Karpas-422 (cell line): ENCODE measurements at regions not wholly inside any gene's neighbourhood (a gene's known extent, or its start where the extent isn't known, plus 50 kb on each side); places are given as distances from the start of the nearest gene placed in this dataset.
A peak's percentile ranks its signal among the peaks of the same experiment; 100 is the strongest.

Source experiments
- DNase-seq: peaks from one replicate; pipeline ENCODE4 v3.0.0-alpha.2; 2015
- H2AFZ ChIP-seq: fragments of 200-600 bp; sonication (generic); 2 replicates; pipeline ENCODE4 v1.6.1; 2014; ENCODE audit warnings: antibody characterized with exemption, low read length, mixed read lengths
- H3K27ac ChIP-seq: fragments of 200-600 bp; sonication (generic); 2 replicates; pipeline ENCODE4 v1.5.1; 2014; ENCODE audit warnings: mild to moderate bottlenecking, low read length, moderate library complexity
- H3K27me3 ChIP-seq: fragments of 200-600 bp; sonication (generic); 2 replicates; pipeline ENCODE4 v1.6.1; 2014; ENCODE audit warnings: low read length, mixed read lengths
- H3K36me3 ChIP-seq: fragments of 200-600 bp; sonication (generic); 2 replicates; pipeline ENCODE4 v1.6.1; 2014; ENCODE audit warnings: low read length, mixed read lengths; ENCODE audit not compliant: insufficient read depth
- H3K4me1 ChIP-seq: fragments of 200-600 bp; sonication (generic); 2 replicates; pipeline ENCODE4 v1.6.1; 2014; ENCODE audit warnings: mild to moderate bottlenecking, low read length, mixed read lengths
- H3K4me2 ChIP-seq: fragments of 200-600 bp; sonication (generic); 2 replicates; pipeline ENCODE4 v1.6.1; 2014; ENCODE audit warnings: low read length, low read depth, mild to moderate bottlenecking; ENCODE audit not compliant: poor library complexity, severe bottlenecking
- H3K4me3 ChIP-seq: fragments of 200-600 bp; sonication (generic); 2 replicates; pipeline ENCODE4 v1.5.1; 2014; ENCODE audit warnings: mild to moderate bottlenecking, antibody characterized with exemption, low read length, mixed read lengths
- H3K79me2 ChIP-seq: fragments of 200-600 bp; sonication (generic); 2 replicates; pipeline ENCODE4 v1.6.1; 2014; ENCODE audit warnings: mild to moderate bottlenecking, low read length, mixed read lengths
- H3K9ac ChIP-seq: fragments of 200-600 bp; sonication (generic); 2 replicates; pipeline ENCODE4 v1.6.0; 2014; ENCODE audit warnings: low read length
- H3K9me2 ChIP-seq: fragments of 200-600 bp; sonication (generic), shearing (Covaris generic); replicated peaks from 2 replicates; pipeline ENCODE4 v1.6.0; 2014; ENCODE audit warnings: mild to moderate bottlenecking, low read length, moderate library complexity; ENCODE audit not compliant: insufficient read depth
- H3K9me3 ChIP-seq: fragments of 300-700, 200-600 bp; sonication (generic); 2 replicates; pipeline ENCODE4 v1.6.1; 2014; ENCODE audit warnings: low read length, mixed read lengths
- H4K20me1 ChIP-seq: fragments of 200-600 bp; sonication (generic); 2 replicates; pipeline ENCODE4 v1.6.1; 2014; ENCODE audit warnings: mild to moderate bottlenecking, antibody characterized with exemption, low read length, low read depth; ENCODE audit not compliant: insufficient read depth

- Histone ChIP-seq H3K4me1 (peaks cover 59% of the 10 kb centered on the region), H3K27me3 (no peaks in the 10 kb centered on the region), H3K4me2 (no peak overlapping the region)
These were observed 80.7 kb downstream of the SDC1 start for GRCh38 chr2:20144196-20144595.

GRCh38 chr2:20143263-20143662 lies 81.7 kb downstream of the SDC1 start:
- no peak overlapping the region for H3K27ac ChIP-seq
- peaks cover 59% of the 10 kb centered on the region for H3K4me1 ChIP-seq
- no peak overlapping the region for H3K9ac ChIP-seq
- H4K20me1 ChIP-seq = no peaks in the 10 kb centered on the region
- no peak overlapping the region for H2AFZ ChIP-seq
- H3K36me3 ChIP-seq = no peaks in the 10 kb centered on the region
- H3K9me2 ChIP-seq = no peaks in the 10 kb centered on the region
- no peak for DNase-seq
- no peaks in the 10 kb centered on the region for H3K9me3 ChIP-seq
- H3K4me2 ChIP-seq = no peak overlapping the region
- no peaks in the 10 kb centered on the region for H3K27me3 ChIP-seq
- no peak overlapping the region for H3K4me3 ChIP-seq
- H3K79me2 ChIP-seq = no peaks in the 10 kb centered on the region

More at GRCh38 chr2:20144196-20144595, 80.7 kb downstream of the SDC1 start:
- Histone ChIP-seq H3K9ac (no peak overlapping the region), H3K9me2 (no peaks in the 10 kb centered on the region), H3K36me3 (no peaks in the 10 kb centered on the region), H3K9me3 (no peaks in the 10 kb centered on the region), H2AFZ (no peak overlapping the region), H3K27ac (no peak overlapping the region), H3K79me2 (no peaks in the 10 kb centered on the region), H3K4me3 (no peak overlapping the region), H4K20me1 (no peaks in the 10 kb centered on the region)
- DNase-seq = no peak

- Histone ChIP-seq H3K27me3 (no peaks in the 10 kb centered on the region), H4K20me1 (no peaks in the 10 kb centered on the region), H3K4me2 (no peak overlapping the region), H3K36me3 (no peaks in the 10 kb centered on the region), H3K4me1 (peaks cover 58% of the 10 kb centered on the region), H3K4me3 (no peak overlapping the region), H3K27ac (no peak overlapping the region), H3K9me3 (no peaks in the 10 kb centered on the region), H3K9me2 (no peaks in the 10 kb centered on the region), H2AFZ (no peak overlapping the region), H3K9ac (no peak overlapping the region), H3K79me2 (no peaks in the 10 kb centered on the region)
- DNase-seq = no peak
These were observed 83.1 kb downstream of the SDC1 start for GRCh38 chr2:20141806-20142205.

- no peak overlapping the region for H3K4me3 ChIP-seq
- no peaks in the 10 kb centered on the region for H3K9me2 ChIP-seq
- no peak overlapping the region for H2AFZ ChIP-seq
- H3K27ac ChIP-seq = no peak overlapping the region
- H3K36me3 ChIP-seq = no peaks in the 10 kb centered on the region
- peaks cover 58% of the 10 kb centered on the region for H3K4me1 ChIP-seq
- H4K20me1 ChIP-seq = no peaks in the 10 kb centered on the region
- no peaks in the 10 kb centered on the region for H3K79me2 ChIP-seq
- H3K9ac ChIP-seq = no peak overlapping the region
- no peaks in the 10 kb centered on the region for H3K9me3 ChIP-seq
- H3K27me3 ChIP-seq = no peaks in the 10 kb centered on the region
- no peak for DNase-seq
- no peak overlapping the region for H3K4me2 ChIP-seq
These were observed 83.7 kb downstream of the SDC1 start for GRCh38 chr2:20141056-20141762.

GRCh38 chr2:20140321-20141055 lies 84.4 kb downstream of the SDC1 start:
- no peak for DNase-seq
- H3K27ac ChIP-seq = no peak overlapping the region
- no peaks in the 10 kb centered on the region for H3K9me2 ChIP-seq
- H3K4me3 ChIP-seq = no peak overlapping the region
- H3K9ac ChIP-seq = no peak overlapping the region
- H3K36me3 ChIP-seq = no peaks in the 10 kb centered on the region
- no peaks in the 10 kb centered on the region for H3K79me2 ChIP-seq
- no peaks in the 10 kb centered on the region for H3K27me3 ChIP-seq
- H3K9me3 ChIP-seq = no peaks in the 10 kb centered on the region
- H3K4me2 ChIP-seq = no peak overlapping the region
- H2AFZ ChIP-seq = no peak overlapping the region
- H4K20me1 ChIP-seq = no peaks in the 10 kb centered on the region
- peaks cover 58% of the 10 kb centered on the region for H3K4me1 ChIP-seq

GRCh38 chr2:20139407-20140172 lies 85.3 kb downstream of the SDC1 start:
- Histone ChIP-seq H4K20me1 (no peaks in the 10 kb centered on the region), H3K36me3 (no peaks in the 10 kb centered on the region), H3K4me3 (no peak overlapping the region), H2AFZ (no peak overlapping the region), H3K9me3 (no peaks in the 10 kb centered on the region), H3K4me2 (no peak overlapping the region), H3K4me1 (peaks cover 61% of the 10 kb centered on the region), H3K27me3 (no peaks in the 10 kb centered on the region), H3K9ac (no peak overlapping the region), H3K9me2 (no peaks in the 10 kb centered on the region), H3K79me2 (no peaks in the 10 kb centered on the region), H3K27ac (no peak overlapping the region; the same call in 1 of the 2 replicates)
- no peak for DNase-seq

DNA sequence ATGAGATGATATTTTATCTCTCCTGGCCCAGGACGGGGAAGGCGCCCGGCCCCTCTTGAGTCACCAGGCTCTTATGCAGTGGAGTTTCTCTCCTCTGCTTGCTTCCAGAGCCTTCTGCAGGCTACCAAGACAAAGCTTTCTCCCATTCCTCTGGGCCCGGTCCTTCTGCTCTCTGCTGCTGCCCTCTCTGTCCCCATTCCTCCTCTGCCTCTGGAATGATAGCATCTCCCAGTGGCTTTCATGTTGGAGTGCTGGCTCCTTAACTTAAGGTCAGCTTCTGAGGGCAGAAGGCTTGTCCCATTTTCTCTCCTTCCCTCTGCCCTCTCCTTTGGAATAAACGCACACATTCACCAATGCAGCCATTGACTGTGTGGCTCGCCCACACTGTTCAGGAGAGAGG lies 86.2 kb downstream of the SDC1 start:
- DNase-seq = no peak
- H3K9me3 ChIP-seq = no peaks in the 10 kb centered on the region
- peak overlapping the region; percentile 24 for H3K9ac ChIP-seq
- no peaks in the 10 kb centered on the region for H3K27me3 ChIP-seq
- peak overlapping the region; percentile 7 for H3K4me2 ChIP-seq
- no peaks in the 10 kb centered on the region for H4K20me1 ChIP-seq
- H3K27ac ChIP-seq = peak overlapping the region; percentile 19; the same call in 1 of the 2 replicates
- peaks cover 69% of the 10 kb centered on the region for H3K4me1 ChIP-seq
- 0 out of 2 replicates have a peak overlapping the region, but pooled peaks have one; percentile 19 for H2AFZ ChIP-seq
- H3K79me2 ChIP-seq = no peaks in the 10 kb centered on the region
- no peaks in the 10 kb centered on the region for H3K36me3 ChIP-seq
- H3K4me3 ChIP-seq = no peak overlapping the region
- H3K9me2 ChIP-seq = no peaks in the 10 kb centered on the region

DNA sequence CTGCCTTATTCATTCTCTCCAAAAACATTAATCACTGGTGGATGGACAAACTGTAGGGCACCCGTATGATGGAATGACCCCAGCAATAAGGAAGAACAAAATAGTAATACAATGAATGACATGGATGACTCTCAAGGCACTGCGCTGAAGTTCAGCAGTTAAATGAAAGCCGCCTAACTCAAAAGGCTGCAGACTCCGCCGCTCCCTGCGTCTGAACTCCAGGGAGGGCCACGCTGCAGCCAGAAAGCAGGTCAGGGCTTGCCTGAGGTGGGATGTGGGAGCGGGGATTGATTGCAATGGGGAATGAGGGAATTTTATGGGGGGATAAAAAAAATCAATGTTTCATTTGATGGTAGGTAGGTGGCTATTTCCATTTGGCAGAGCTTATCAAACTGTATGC lies 86.5 kb upstream of the LAPTM4A start:
- no peaks in the 10 kb centered on the region for H3K9me3 ChIP-seq
- no peaks in the 10 kb centered on the region for H3K9me2 ChIP-seq
- H4K20me1 ChIP-seq = no peaks in the 10 kb centered on the region
- no peaks in the 10 kb centered on the region for H3K27me3 ChIP-seq
- peak overlapping the region; percentile 7 for H3K4me2 ChIP-seq
- no peak overlapping the region for H3K9ac ChIP-seq
- H3K36me3 ChIP-seq = no peaks in the 10 kb centered on the region
- H3K4me3 ChIP-seq = no peak overlapping the region
- H3K27ac ChIP-seq = no peak overlapping the region
- 0 out of 2 replicates have a peak overlapping the region, but pooled peaks have one; percentile 8 for H2AFZ ChIP-seq
- H3K79me2 ChIP-seq = no peaks in the 10 kb centered on the region
- peaks cover 69% of the 10 kb centered on the region for H3K4me1 ChIP-seq
- no peak for DNase-seq
